MCF 10A (cell line): ENCODE measurements at regions not wholly inside any gene's neighbourhood (a gene's known extent, or its start where the extent isn't known, plus 50 kb on each side); places are given as distances from the start of the nearest gene placed in this dataset.

Experiments used
- BruUV-seq: library from RNA; stranded (reverse); fragments of 400-500 nt; replicated peaks from 2 replicates; lab custom pipeline; 2021; lab: Mats Ljungman, UMichigan
- CTCF ChIA-PET: fragments of 300-600 bp; sonication (Branson Sonifier 250); formaldehyde crosslinking; extraction: SDS; loops from one replicate; lab custom pipeline; 2021; ENCODE audit warnings: antibody characterized with exemption, inconsistent platforms; lab: Yijun Ruan, JAX
- POLR2A ChIA-PET: fragments of 300-600, 350-650 bp; sonication (Branson Sonifier 250); formaldehyde crosslinking; extraction: SDS; loops from one replicate; lab custom pipeline; 2020; ENCODE audit warnings: antibody characterized with exemption, inconsistent platforms; lab: Yijun Ruan, JAX
- DNase-seq: peaks from one replicate; pipeline ENCODE4 v3.0.0-alpha.2; 2018; ENCODE audit not compliant: unreplicated experiment
- H3K27ac Mint-ChIP-seq: one replicate; pipeline ENCODE4 v1.8.0; 2022; ENCODE audit warnings: mild to moderate bottlenecking, low read depth, mixed read lengths; ENCODE audit not compliant: unreplicated experiment
- H3K27me3 Mint-ChIP-seq: one replicate; pipeline ENCODE4 v1.8.0; 2022; ENCODE audit warnings: mixed read lengths; ENCODE audit not compliant: insufficient read depth, unreplicated experiment
- H3K36me3 Mint-ChIP-seq: one replicate; pipeline ENCODE4 v1.8.0; 2022; ENCODE audit warnings: mild to moderate bottlenecking, moderate library complexity, mixed read lengths; ENCODE audit not compliant: insufficient read depth, unreplicated experiment
- H3K4me1 Mint-ChIP-seq: one replicate; pipeline ENCODE4 v1.8.0; 2022; ENCODE audit warnings: mixed read lengths; ENCODE audit not compliant: insufficient read depth, unreplicated experiment
- H3K4me3 Mint-ChIP-seq: one replicate; pipeline ENCODE4 v1.8.0; 2022; ENCODE audit warnings: mild to moderate bottlenecking, moderate library complexity, mixed read lengths; ENCODE audit not compliant: unreplicated experiment
- H3K9me3 Mint-ChIP-seq: one replicate; pipeline ENCODE4 v1.8.0; 2022; ENCODE audit warnings: mixed read lengths; ENCODE audit not compliant: unreplicated experiment
- intact Hi-C: fragments of 100-400 bp; cut with micrococcal nuclease; formaldehyde crosslinking; loops from 2 replicates; pipeline ENCODE4 v1.14.1; 2022
- TF ChIP-seq, protein P1 (sequence below): fragments of 200-600 bp; IDR thresholded peaks from one replicate; pipeline ENCODE4 v1.8.0; 2022; ENCODE audit warnings: antibody characterized with exemption, mild to moderate bottlenecking; ENCODE audit not compliant: unreplicated experiment

DNA sequence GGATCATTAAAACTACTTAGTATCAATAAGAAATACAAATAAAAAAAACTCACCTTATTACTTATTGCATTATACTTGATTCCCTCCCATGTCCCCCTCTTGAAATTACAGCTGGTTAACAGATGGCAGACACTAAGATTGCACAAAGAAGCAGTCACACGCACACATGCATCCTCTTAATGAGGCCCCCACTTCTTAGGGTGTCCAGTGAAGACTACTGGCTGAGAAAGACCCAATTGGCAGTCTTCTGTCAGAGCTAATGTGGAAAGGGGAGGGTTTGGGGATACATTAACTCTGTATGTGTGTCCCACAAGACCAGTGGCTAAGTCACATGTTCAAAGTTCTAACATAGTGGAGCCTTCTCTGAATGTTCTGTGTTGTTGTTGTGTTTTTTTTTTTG, 210.7 kb downstream of the MTX2 start:
- no peak overlapping the region for H3K4me3 Mint-ChIP-seq
- no peaks in the 10 kb centered on the region for H3K36me3 Mint-ChIP-seq
- TF ChIP-seq, protein P1, sequence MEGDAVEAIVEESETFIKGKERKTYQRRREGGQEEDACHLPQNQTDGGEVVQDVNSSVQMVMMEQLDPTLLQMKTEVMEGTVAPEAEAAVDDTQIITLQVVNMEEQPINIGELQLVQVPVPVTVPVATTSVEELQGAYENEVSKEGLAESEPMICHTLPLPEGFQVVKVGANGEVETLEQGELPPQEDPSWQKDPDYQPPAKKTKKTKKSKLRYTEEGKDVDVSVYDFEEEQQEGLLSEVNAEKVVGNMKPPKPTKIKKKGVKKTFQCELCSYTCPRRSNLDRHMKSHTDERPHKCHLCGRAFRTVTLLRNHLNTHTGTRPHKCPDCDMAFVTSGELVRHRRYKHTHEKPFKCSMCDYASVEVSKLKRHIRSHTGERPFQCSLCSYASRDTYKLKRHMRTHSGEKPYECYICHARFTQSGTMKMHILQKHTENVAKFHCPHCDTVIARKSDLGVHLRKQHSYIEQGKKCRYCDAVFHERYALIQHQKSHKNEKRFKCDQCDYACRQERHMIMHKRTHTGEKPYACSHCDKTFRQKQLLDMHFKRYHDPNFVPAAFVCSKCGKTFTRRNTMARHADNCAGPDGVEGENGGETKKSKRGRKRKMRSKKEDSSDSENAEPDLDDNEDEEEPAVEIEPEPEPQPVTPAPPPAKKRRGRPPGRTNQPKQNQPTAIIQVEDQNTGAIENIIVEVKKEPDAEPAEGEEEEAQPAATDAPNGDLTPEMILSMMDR, result no peak
- ChIA-PET POLR2A (no interaction called here), CTCF (interaction anchor here (2.7 kb wide), 1 partner anchor 25 kb away, joined by 12 read pairs; no protein-coding TSS in a partner anchor)
- no peaks in the 10 kb centered on the region for H3K9me3 Mint-ChIP-seq
- H3K4me1 Mint-ChIP-seq, result no peaks in the 10 kb centered on the region
- intact Hi-C loops, result no loop called here
- H3K27ac Mint-ChIP-seq, result no peak overlapping the region
- no peak for DNase-seq
- no peaks in the 10 kb centered on the region for H3K27me3 Mint-ChIP-seq
- BruUV-seq, result no TSS peak

DNA sequence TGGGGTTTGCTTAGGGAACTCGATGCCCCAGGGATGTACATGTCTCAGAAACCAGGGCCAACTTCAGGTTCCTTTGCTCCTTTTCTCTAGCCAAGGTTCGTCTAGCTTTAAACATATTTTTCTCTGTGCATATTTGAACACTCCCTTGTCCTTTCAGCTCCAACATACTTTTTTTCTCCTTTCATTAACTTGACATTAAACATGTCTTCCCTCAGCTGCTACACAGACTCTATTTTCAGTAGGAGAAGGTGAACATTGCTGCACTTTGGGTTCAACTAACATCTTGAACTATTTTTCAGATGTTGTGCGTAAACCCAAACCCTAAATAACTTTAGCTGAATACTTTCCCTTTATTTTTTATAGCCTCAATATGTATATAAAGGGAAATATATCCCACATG, 212.9 kb downstream of the MTX2 start:
- no peaks in the 10 kb centered on the region for H3K36me3 Mint-ChIP-seq
- H3K4me1 Mint-ChIP-seq, result no peaks in the 10 kb centered on the region
- ChIA-PET POLR2A (interaction anchor here (0.6 to 1.1 kb wide), 4 partner anchors 9 to 182 kb away, joined by 3 read pairs; no protein-coding TSS in a partner anchor), CTCF (interaction anchor here (0.6 to 2.7 kb wide), 2 partner anchors 28 to 199 kb away, joined by 3 to 12 read pairs; no protein-coding TSS in a partner anchor)
- no peaks in the 10 kb centered on the region for H3K27me3 Mint-ChIP-seq
- intact Hi-C loops, result no loop called here
- TF ChIP-seq, protein P1, result no peak
- no peak overlapping the region for H3K4me3 Mint-ChIP-seq
- BruUV-seq, result no TSS peak
- no peaks in the 10 kb centered on the region for H3K9me3 Mint-ChIP-seq
- no peak for DNase-seq
- H3K27ac Mint-ChIP-seq, result no peak overlapping the region

DNA sequence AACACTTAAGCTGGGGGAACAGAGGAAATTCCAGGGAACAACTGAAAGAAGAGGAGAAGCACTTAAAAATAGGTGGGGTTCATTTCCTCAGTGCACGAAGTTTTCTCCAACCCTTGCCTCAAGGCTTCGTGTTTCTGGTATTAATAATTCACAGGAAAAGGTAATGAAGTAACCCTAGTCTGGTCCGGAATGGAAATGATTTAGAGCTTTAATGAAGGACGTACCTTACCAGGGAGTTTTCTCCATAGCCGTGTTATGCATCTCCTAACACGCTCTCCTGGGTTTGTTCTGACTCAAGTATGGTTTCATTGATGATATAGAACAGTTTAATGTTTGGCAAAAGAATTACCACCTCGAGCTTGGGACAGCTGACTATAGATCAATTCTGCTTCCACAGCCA, 214.2 kb downstream of the MTX2 start:
- CTCF ChIA-PET, result no interaction called here
- no peak overlapping the region for H3K4me3 Mint-ChIP-seq

DNA sequence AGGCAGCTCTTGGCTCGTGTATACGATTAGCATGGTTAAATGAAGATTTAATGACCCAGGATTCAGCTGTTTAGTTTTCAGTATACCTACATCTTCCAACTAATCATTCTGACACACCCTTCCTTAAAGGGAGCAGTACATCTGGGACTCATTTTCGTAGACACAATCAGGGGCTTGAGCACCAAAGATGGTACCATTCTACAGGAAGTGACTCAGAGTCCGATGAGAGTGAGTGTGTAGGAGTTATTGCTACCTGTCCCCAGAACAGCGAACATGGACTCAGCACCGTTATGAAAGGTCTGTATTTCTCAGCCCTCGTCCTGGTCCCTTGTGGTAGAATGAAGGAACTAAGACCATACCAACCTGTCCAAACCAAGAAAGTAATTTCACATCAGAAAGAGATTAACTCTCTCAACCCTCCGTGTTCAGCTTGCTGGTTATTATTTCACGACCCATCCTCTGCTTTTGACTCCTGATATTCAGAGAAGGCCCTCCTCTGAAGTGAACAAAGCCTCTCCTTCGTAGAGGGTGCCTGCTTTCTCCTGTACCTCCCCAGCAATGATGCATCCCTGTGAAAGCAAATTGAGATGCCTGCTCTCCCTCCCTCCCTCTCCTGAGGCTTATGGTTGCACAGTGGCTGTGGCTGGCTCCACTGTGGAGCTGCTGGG, 214.8 kb downstream of the MTX2 start:
- no peaks in the 10 kb centered on the region for H3K36me3 Mint-ChIP-seq
- H3K9me3 Mint-ChIP-seq, result no peaks in the 10 kb centered on the region
- CTCF ChIA-PET, result interaction anchor here (1.3 kb wide), 1 partner anchor 29 kb away, joined by 3 read pairs; no protein-coding TSS in a partner anchor
- H3K27me3 Mint-ChIP-seq, result no peaks in the 10 kb centered on the region
- DNase-seq, result no peak
- no peak overlapping the region for H3K27ac Mint-ChIP-seq
- intact Hi-C loops, result no loop called here
- no TSS peak for BruUV-seq
- no peak overlapping the region for H3K4me3 Mint-ChIP-seq
- no peaks in the 10 kb centered on the region for H3K4me1 Mint-ChIP-seq
- POLR2A ChIA-PET, result interaction anchor here (0.9 to 2.1 kb wide), 2 partner anchors 11 to 28 kb away, joined by 3 to 11 read pairs; no protein-coding TSS in a partner anchor
- TF ChIP-seq, protein P1, result no peak

More for the DNA sequence above, 214.2 kb downstream of the MTX2 start:
- H3K27ac Mint-ChIP-seq, result no peak overlapping the region
- intact Hi-C loops, result no loop called here
- no peaks in the 10 kb centered on the region for H3K27me3 Mint-ChIP-seq
- no peaks in the 10 kb centered on the region for H3K4me1 Mint-ChIP-seq
- POLR2A ChIA-PET, result interaction anchor here (0.9 to 2.1 kb wide), 2 partner anchors 10 to 29 kb away, joined by 3 to 11 read pairs; no protein-coding TSS in a partner anchor
- TF ChIP-seq, protein P1, result no peak
- BruUV-seq, result no TSS peak
- H3K9me3 Mint-ChIP-seq, result no peaks in the 10 kb centered on the region
- H3K36me3 Mint-ChIP-seq, result no peaks in the 10 kb centered on the region
- DNase-seq, result no peak
